Activated CD8-positive, alpha-beta T cell treated with anti-CD3 and anti-CD28 coated beads, Interleukin-2, amount 10 ng/mL, durations not matched to agents 7 days and 5 days (primary cell): ENCODE measurements at regions not wholly inside any gene's neighbourhood (a gene's known extent, or its start where the extent isn't known, plus 50 kb on each side); places are given as distances from the start of the nearest gene placed in this dataset.

Experiments
- ATAC-seq: fragments of 150-1000 bp; cut with Tn5 transposase; one replicate; pipeline ENCODE4 v1.10.0; 2021; ENCODE audit warnings: moderate library complexity
- CTCF ChIA-PET: fragments of 350-600 bp; sonication (Branson Sonifier 250); formaldehyde crosslinking; loops from one replicate; lab custom pipeline; 2021; ENCODE audit warnings: antibody characterized with exemption; lab: Charles Lee
- POLR2A ChIA-PET: fragments of 350-600 bp; sonication (Branson Sonifier 250); formaldehyde crosslinking; loops from one replicate; lab custom pipeline; 2021; ENCODE audit warnings: antibody characterized with exemption; lab: Charles Lee
- DNase-seq: peaks from one replicate; pipeline ENCODE4 v3.0.0-alpha.2; 2020
- H3K27ac Mint-ChIP-seq: one replicate; pipeline ENCODE4 v1.8.0; 2021; ENCODE audit warnings: mild to moderate bottlenecking, mixed read lengths
- H3K27me3 Mint-ChIP-seq: one replicate; pipeline ENCODE4 v1.8.0; 2021; ENCODE audit warnings: low read depth, mixed read lengths
- H3K36me3 Mint-ChIP-seq: one replicate; pipeline ENCODE4 v1.8.0; 2021; ENCODE audit warnings: low read depth, mixed read lengths
- H3K4me1 Mint-ChIP-seq: one replicate; pipeline ENCODE4 v1.8.0; 2021; ENCODE audit warnings: low read depth, mixed read lengths
- H3K4me3 Mint-ChIP-seq: one replicate; pipeline ENCODE4 v1.8.0; 2021; ENCODE audit warnings: mild to moderate bottlenecking, mixed read lengths
- H3K9me3 Mint-ChIP-seq: one replicate; pipeline ENCODE4 v1.8.0; 2022; ENCODE audit warnings: mixed read lengths; ENCODE audit not compliant: insufficient read depth

- Mint-ChIP-seq H3K36me3 (no peaks in the 10 kb centered on the region), H3K4me1 (no peaks in the 10 kb centered on the region), H3K4me3 (no peak overlapping the region), H3K9me3 (no peaks in the 10 kb centered on the region), H3K27ac (no peak overlapping the region), H3K27me3 (peaks cover 22% of the 10 kb centered on the region)
- ATAC-seq: no peak
- DNase-seq: no peak
- ChIA-PET CTCF (no interaction called here), POLR2A (no interaction called here)
Observed at GRCh38 chr10:113261611-113262091, 291.2 kb upstream of the HABP2 start.

GRCh38 chr10:113263056-113263455 lies 289.8 kb upstream of the HABP2 start:
- ChIA-PET CTCF (no interaction called here), POLR2A (no interaction called here)
- H3K4me1 Mint-ChIP-seq: no peaks in the 10 kb centered on the region
- no peak for ATAC-seq
- DNase-seq: no peak
- H3K9me3 Mint-ChIP-seq: no peaks in the 10 kb centered on the region
- no peaks in the 10 kb centered on the region for H3K36me3 Mint-ChIP-seq
- no peak overlapping the region for H3K4me3 Mint-ChIP-seq
- peaks cover 20% of the 10 kb centered on the region for H3K27me3 Mint-ChIP-seq
- H3K27ac Mint-ChIP-seq: no peak overlapping the region

GRCh38 chr10:113264333-113265131 lies 288.3 kb upstream of the HABP2 start:
- CTCF ChIA-PET: no interaction called here
- H3K4me3 Mint-ChIP-seq: no peak overlapping the region
- H3K9me3 Mint-ChIP-seq: no peaks in the 10 kb centered on the region
- H3K4me1 Mint-ChIP-seq: no peaks in the 10 kb centered on the region
- H3K27me3 Mint-ChIP-seq: peaks cover 17% of the 10 kb centered on the region
- no peaks in the 10 kb centered on the region for H3K36me3 Mint-ChIP-seq
- POLR2A ChIA-PET: no interaction called here
- no peak for DNase-seq
- no peak for ATAC-seq
- no peak overlapping the region for H3K27ac Mint-ChIP-seq

GRCh38 chr10:113266147-113266546 lies 286.7 kb upstream of the HABP2 start:
- DNase-seq: no peak
- Mint-ChIP-seq H3K27ac (no peak overlapping the region), H3K4me3 (no peak overlapping the region), H3K9me3 (no peaks in the 10 kb centered on the region), H3K27me3 (peaks cover 15% of the 10 kb centered on the region), H3K36me3 (no peaks in the 10 kb centered on the region), H3K4me1 (no peaks in the 10 kb centered on the region)
- ChIA-PET POLR2A (no interaction called here), CTCF (no interaction called here)
- no peak for ATAC-seq

GRCh38 chr10:113267619-113268562 lies 285.0 kb upstream of the HABP2 start:
- ATAC-seq: no peak
- Mint-ChIP-seq H3K27me3 (peaks cover 6% of the 10 kb centered on the region), H3K27ac (no peak overlapping the region), H3K4me3 (no peak overlapping the region), H3K4me1 (no peaks in the 10 kb centered on the region), H3K9me3 (no peaks in the 10 kb centered on the region), H3K36me3 (no peaks in the 10 kb centered on the region)
- ChIA-PET POLR2A (no interaction called here), CTCF (no interaction called here)
- no peak for DNase-seq

GRCh38 chr10:113269333-113269732 lies 283.5 kb upstream of the HABP2 start:
- CTCF ChIA-PET: no interaction called here
- H3K27ac Mint-ChIP-seq: no peak overlapping the region
- DNase-seq: no peak
- peaks cover under 1% of the 10 kb centered on the region for H3K27me3 Mint-ChIP-seq
- no peaks in the 10 kb centered on the region for H3K9me3 Mint-ChIP-seq
- H3K4me1 Mint-ChIP-seq: no peaks in the 10 kb centered on the region
- H3K36me3 Mint-ChIP-seq: no peaks in the 10 kb centered on the region
- no peak for ATAC-seq
- H3K4me3 Mint-ChIP-seq: no peak overlapping the region
- POLR2A ChIA-PET: interaction anchor here (0.6 kb wide), 1 partner anchor 507 kb away, joined by 6 read pairs; no protein-coding TSS in a partner anchor

GRCh38 chr10:113272511-113272910 lies 280.3 kb upstream of the HABP2 start:
- ChIA-PET POLR2A (no interaction called here), CTCF (no interaction called here)
- Mint-ChIP-seq H3K4me3 (no peak overlapping the region), H3K4me1 (no peaks in the 10 kb centered on the region), H3K36me3 (no peaks in the 10 kb centered on the region), H3K9me3 (peaks cover 6% of the 10 kb centered on the region), H3K27me3 (no peaks in the 10 kb centered on the region), H3K27ac (no peak overlapping the region)
- ATAC-seq: no peak
- no peak for DNase-seq

GRCh38 chr10:113273181-113274163 lies 279.4 kb upstream of the HABP2 start:
- no peak for ATAC-seq

GRCh38 chr10:113274176-113274829 lies 278.6 kb upstream of the HABP2 start:
- no peak for DNase-seq
- Mint-ChIP-seq H3K4me3 (no peak overlapping the region), H3K27ac (no peak overlapping the region), H3K9me3 (peaks cover 6% of the 10 kb centered on the region), H3K36me3 (no peaks in the 10 kb centered on the region), H3K4me1 (no peaks in the 10 kb centered on the region), H3K27me3 (peaks cover under 1% of the 10 kb centered on the region)
- ATAC-seq: no peak
- ChIA-PET CTCF (no interaction called here), POLR2A (no interaction called here)

More at GRCh38 chr10:113273181-113274163, 279.4 kb upstream of the HABP2 start:
- Mint-ChIP-seq H3K4me1 (no peaks in the 10 kb centered on the region), H3K27ac (no peak overlapping the region), H3K27me3 (no peaks in the 10 kb centered on the region), H3K36me3 (no peaks in the 10 kb centered on the region), H3K4me3 (no peak overlapping the region), H3K9me3 (peaks cover 6% of the 10 kb centered on the region)
- DNase-seq: no peak
- ChIA-PET CTCF (no interaction called here), POLR2A (no interaction called here)

GRCh38 chr10:113278221-113278620 lies 274.6 kb upstream of the HABP2 start:
- H3K4me3 Mint-ChIP-seq: no peak overlapping the region
- POLR2A ChIA-PET: no interaction called here
- DNase-seq: no peak
- peaks cover 6% of the 10 kb centered on the region for H3K9me3 Mint-ChIP-seq
- peaks cover 5% of the 10 kb centered on the region for H3K27me3 Mint-ChIP-seq
- CTCF ChIA-PET: no interaction called here
- H3K36me3 Mint-ChIP-seq: no peaks in the 10 kb centered on the region
- H3K4me1 Mint-ChIP-seq: no peaks in the 10 kb centered on the region
- H3K27ac Mint-ChIP-seq: no peak overlapping the region
- ATAC-seq: no peak

GRCh38 chr10:113278664-113279063 lies 274.2 kb upstream of the HABP2 start:
- DNase-seq: no peak
- ChIA-PET CTCF (no interaction called here), POLR2A (no interaction called here)
- H3K27ac Mint-ChIP-seq: no peak overlapping the region
- peaks cover 5% of the 10 kb centered on the region for H3K27me3 Mint-ChIP-seq
- H3K4me3 Mint-ChIP-seq: no peak overlapping the region
- peaks cover 6% of the 10 kb centered on the region for H3K9me3 Mint-ChIP-seq
- no peaks in the 10 kb centered on the region for H3K36me3 Mint-ChIP-seq
- H3K4me1 Mint-ChIP-seq: no peaks in the 10 kb centered on the region
- ATAC-seq: no peak
